ENCODE measurements at regions not wholly inside any gene's neighbourhood (a gene's known extent, or its start where the extent isn't known, plus 50 kb on each side); places are given as distances from the start of the nearest gene placed in this dataset.

- H3K4me1 Mint-ChIP-seq: no peaks in the 10 kb centered on the region
- H3K27me3 Mint-ChIP-seq: peaks cover 9% of the 10 kb centered on the region
- H3K9me3 Mint-ChIP-seq: no peaks in the 10 kb centered on the region
- H3K36me3 Mint-ChIP-seq: no peaks in the 10 kb centered on the region
- H3K27ac Mint-ChIP-seq: no peak overlapping the region
- ATAC-seq: no peak
- no peak overlapping the region for H3K4me3 Mint-ChIP-seq
These were observed 168.5 kb upstream of the AKIRIN2 start for GRCh38 chr6:87870556-87870955.

- Mint-ChIP-seq H3K4me1 (no peaks in the 10 kb centered on the region), H3K4me3 (no peak overlapping the region), H3K27me3 (no peaks in the 10 kb centered on the region), H3K9me3 (no peaks in the 10 kb centered on the region), H3K36me3 (no peaks in the 10 kb centered on the region), H3K27ac (no peak overlapping the region)
- ATAC-seq: no peak
These were observed 167.3 kb upstream of the AKIRIN2 start for GRCh38 chr6:87869064-87869905.

GRCh38 chr6:87860902-87861301 lies 158.9 kb upstream of the AKIRIN2 start:
- Mint-ChIP-seq H3K27me3 (no peaks in the 10 kb centered on the region), H3K36me3 (no peaks in the 10 kb centered on the region), H3K9me3 (peaks cover 3% of the 10 kb centered on the region), H3K27ac (no peak overlapping the region), H3K4me3 (no peak overlapping the region), H3K4me1 (no peaks in the 10 kb centered on the region)
- no peak for ATAC-seq

- Mint-ChIP-seq H3K4me3 (no peak overlapping the region), H3K36me3 (no peaks in the 10 kb centered on the region), H3K4me1 (no peaks in the 10 kb centered on the region), H3K9me3 (peaks cover 3% of the 10 kb centered on the region), H3K27me3 (no peaks in the 10 kb centered on the region), H3K27ac (no peak overlapping the region)
- ATAC-seq: no peak
These were observed 156.4 kb upstream of the AKIRIN2 start for GRCh38 chr6:87858440-87858839.

GRCh38 chr6:87851674-87852299 lies 149.8 kb upstream of the AKIRIN2 start:
- no peak for ATAC-seq
- Mint-ChIP-seq H3K36me3 (no peaks in the 10 kb centered on the region), H3K27ac (no peak overlapping the region)

GRCh38 chr6:87848616-87849015 lies 146.6 kb upstream of the AKIRIN2 start:
- no peaks in the 10 kb centered on the region for H3K4me1 Mint-ChIP-seq

More at GRCh38 chr6:87851674-87852299, 149.8 kb upstream of the AKIRIN2 start:
- no peaks in the 10 kb centered on the region for H3K27me3 Mint-ChIP-seq
- H3K9me3 Mint-ChIP-seq: no peaks in the 10 kb centered on the region
- no peak overlapping the region for H3K4me3 Mint-ChIP-seq
- H3K4me1 Mint-ChIP-seq: no peaks in the 10 kb centered on the region

GRCh38 chr6:87847830-87848210 lies 145.8 kb upstream of the AKIRIN2 start:
- H3K27ac Mint-ChIP-seq: no peak overlapping the region
- H3K4me1 Mint-ChIP-seq: no peaks in the 10 kb centered on the region
- no peaks in the 10 kb centered on the region for H3K36me3 Mint-ChIP-seq
- H3K9me3 Mint-ChIP-seq: no peaks in the 10 kb centered on the region
- ATAC-seq: no peak
- no peaks in the 10 kb centered on the region for H3K27me3 Mint-ChIP-seq
- H3K4me3 Mint-ChIP-seq: no peak overlapping the region

More at GRCh38 chr6:87848616-87849015, 146.6 kb upstream of the AKIRIN2 start:
- Mint-ChIP-seq H3K4me3 (no peak overlapping the region), H3K36me3 (no peaks in the 10 kb centered on the region), H3K27me3 (no peaks in the 10 kb centered on the region), H3K9me3 (no peaks in the 10 kb centered on the region), H3K27ac (no peak overlapping the region)
- no peak for ATAC-seq

- Mint-ChIP-seq H3K4me1 (no peaks in the 10 kb centered on the region), H3K4me3 (no peak overlapping the region)
- no peak for ATAC-seq
These were observed 145.2 kb upstream of the AKIRIN2 start for GRCh38 chr6:87847135-87847829.

GRCh38 chr6:87846434-87846833 lies 144.4 kb upstream of the AKIRIN2 start:
- ATAC-seq: no peak
- Mint-ChIP-seq H3K27me3 (no peaks in the 10 kb centered on the region), H3K4me3 (no peak overlapping the region), H3K4me1 (no peaks in the 10 kb centered on the region), H3K9me3 (no peaks in the 10 kb centered on the region), H3K36me3 (no peaks in the 10 kb centered on the region), H3K27ac (no peak overlapping the region)

More at GRCh38 chr6:87847135-87847829, 145.2 kb upstream of the AKIRIN2 start:
- Mint-ChIP-seq H3K27me3 (no peaks in the 10 kb centered on the region), H3K36me3 (no peaks in the 10 kb centered on the region), H3K9me3 (no peaks in the 10 kb centered on the region), H3K27ac (no peak overlapping the region)

GRCh38 chr6:87840324-87840723 lies 138.3 kb upstream of the AKIRIN2 start:
- no peak overlapping the region for H3K27ac Mint-ChIP-seq

GRCh38 chr6:87837876-87838275 lies 135.8 kb upstream of the AKIRIN2 start:
- no peaks in the 10 kb centered on the region for H3K36me3 Mint-ChIP-seq
- H3K4me1 Mint-ChIP-seq: no peaks in the 10 kb centered on the region
- no peaks in the 10 kb centered on the region for H3K27me3 Mint-ChIP-seq
- no peak overlapping the region for H3K4me3 Mint-ChIP-seq
- no peak for ATAC-seq
- H3K27ac Mint-ChIP-seq: no peak overlapping the region
- peaks cover 3% of the 10 kb centered on the region for H3K9me3 Mint-ChIP-seq

More at GRCh38 chr6:87840324-87840723, 138.3 kb upstream of the AKIRIN2 start:
- H3K4me1 Mint-ChIP-seq: no peaks in the 10 kb centered on the region
- H3K4me3 Mint-ChIP-seq: no peak overlapping the region
- H3K9me3 Mint-ChIP-seq: peaks cover 3% of the 10 kb centered on the region
- no peaks in the 10 kb centered on the region for H3K36me3 Mint-ChIP-seq
- ATAC-seq: no peak
- H3K27me3 Mint-ChIP-seq: no peaks in the 10 kb centered on the region

- no peak for ATAC-seq
- H3K27ac Mint-ChIP-seq: no peak overlapping the region
These were observed 135.4 kb upstream of the AKIRIN2 start for GRCh38 chr6:87837444-87837843.

GRCh38 chr6:87832025-87832825 lies 130.2 kb upstream of the AKIRIN2 start:
- Mint-ChIP-seq H3K27ac (peak overlapping the region; percentile 93), H3K9me3 (no peaks in the 10 kb centered on the region), H3K4me3 (peak overlapping the region; percentile 86), H3K27me3 (no peaks in the 10 kb centered on the region), H3K4me1 (peaks cover 14% of the 10 kb centered on the region), H3K36me3 (no peaks in the 10 kb centered on the region)
- peak; percentile 77 for ATAC-seq

More at GRCh38 chr6:87837444-87837843, 135.4 kb upstream of the AKIRIN2 start:
- peaks cover 1% of the 10 kb centered on the region for H3K4me1 Mint-ChIP-seq
- H3K27me3 Mint-ChIP-seq: no peaks in the 10 kb centered on the region
- no peaks in the 10 kb centered on the region for H3K36me3 Mint-ChIP-seq
- H3K9me3 Mint-ChIP-seq: peaks cover 3% of the 10 kb centered on the region
- H3K4me3 Mint-ChIP-seq: no peak overlapping the region

GRCh38 chr6:87830907-87831306 lies 128.9 kb upstream of the AKIRIN2 start:
- peak overlapping the region; percentile 81 for H3K27ac Mint-ChIP-seq
- H3K36me3 Mint-ChIP-seq: no peaks in the 10 kb centered on the region
- peaks cover 21% of the 10 kb centered on the region for H3K4me1 Mint-ChIP-seq
- no peaks in the 10 kb centered on the region for H3K9me3 Mint-ChIP-seq
- ATAC-seq: no peak
- H3K27me3 Mint-ChIP-seq: no peaks in the 10 kb centered on the region
- H3K4me3 Mint-ChIP-seq: no peak overlapping the region

All from stimulated activated memory B cell treated with anti-CD40 and anti-IgM and Interleukin-4, amounts not matched to agents 10 μg/mL and 1 μg/mL and 100 μg/mL, for 72 hours (primary cell).